Uterus (tissue), 3 donors: ENCODE measurements at regions not wholly inside any gene's neighbourhood (a gene's known extent, or its start where the extent isn't known, plus 50 kb on each side); places are given as distances from the start of the nearest gene placed in this dataset.

ENCODE experiments used
- DNase-seq, 2 donors: peaks; one replicate each; pipeline ENCODE4 v3.0.0-alpha.2; 2019 to 2020
- H3K27ac ChIP-seq, 2 donors: fragments of 200-600 bp; sonication (generic); 1 replicate in 1 of 2; 2 replicates in 1 of 2; pipeline ENCODE4 v1.5.1; 2016 to 2018
- H3K27me3 ChIP-seq, 2 donors: fragments of 200-600 bp; sonication (generic); one replicate each; pipeline ENCODE4 v1.5.1; 2018 to 2019; ENCODE audit warnings: control low read depth in 1 of 2
- H3K36me3 ChIP-seq, 2 donors: fragments of 200-600 bp; sonication (generic); one replicate each; pipeline ENCODE4 v1.5.1; 2019; ENCODE audit warnings: control low read depth in 1 of 2
- H3K4me1 ChIP-seq, 2 donors: fragments of 200-600 bp; sonication (generic); one replicate each; pipeline ENCODE4 v1.5.1; 2018 to 2019; ENCODE audit warnings: control low read depth in 1 of 2
- H3K4me3 ChIP-seq, 2 donors: fragments of 200-600 bp; sonication (generic); 1 replicate in 1 of 2; 2 replicates in 1 of 2; pipeline ENCODE4 v1.5.1; 2018 to 2019; ENCODE audit warnings: mild to moderate bottlenecking in 1 of 2
- H3K9me3 ChIP-seq, 2 donors: fragments of 200-600 bp; sonication (generic); one replicate each; pipeline ENCODE4 v1.5.1; 2019; ENCODE audit warnings: control low read depth in 1 of 2
- CTCF ChIP-seq, 4 experiments: fragments of 200-600 bp in 2 of 4; fragments of 450-650 bp in 2 of 4; sonication (generic) in 2 of 4; IDR thresholded peaks; one replicate each; pipeline ENCODE4 v1.5.1; 2016 to 2019; ENCODE audit warnings: antibody characterized with exemption in 4 of 4, mild to moderate bottlenecking in 2 of 4, moderate library complexity in 1 of 4
- POLR2A ChIP-seq, 2 donors: fragments of 450-650 bp; IDR thresholded peaks; one replicate each; pipeline ENCODE4 v1.6.1; 2016; ENCODE audit warnings: antibody characterized with exemption in 2 of 2, mild to moderate bottlenecking in 1 of 2, moderate library complexity in 1 of 2
- intact Hi-C: fragments of 100-400 bp; cut with DNase I; formaldehyde crosslinking; loops from one replicate; pipeline ENCODE4 v1.15.1; 2023; ENCODE audit warnings: low total_unique reads
- donor health status: DM: yes; HTN: yes; CAD: no.

DNA sequence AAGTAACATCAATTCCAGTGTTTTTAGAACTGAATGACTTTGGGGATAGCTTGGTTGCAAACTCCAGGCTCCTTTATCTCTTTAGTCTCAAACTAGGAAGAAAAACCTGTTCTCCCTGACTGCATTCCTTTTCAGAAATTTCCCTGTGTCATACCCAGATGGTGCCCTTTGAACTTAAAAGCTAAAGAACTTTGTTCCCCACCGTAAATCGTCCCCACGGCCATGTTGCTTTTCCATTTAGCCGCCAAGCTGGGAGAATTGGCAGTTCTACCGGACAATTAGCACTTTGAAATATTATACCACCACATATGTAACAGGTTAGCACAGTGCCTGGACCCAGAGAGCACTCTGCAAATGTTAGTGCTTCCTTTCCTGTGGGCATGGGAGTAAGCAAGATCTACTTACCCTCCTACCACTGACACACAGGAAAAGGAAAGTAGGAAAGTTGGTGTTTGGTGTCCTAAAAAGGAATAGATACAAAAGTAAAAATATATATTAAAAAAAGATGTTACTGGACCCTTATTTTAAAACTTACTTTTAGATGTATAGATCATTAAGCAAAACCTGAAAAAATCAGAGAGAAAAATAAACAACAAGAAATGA, 191.9 kb upstream of the MIR17HG start:
- TF ChIP-seq POLR2A (IDR thresholded peaks at IDR 0.05) (no peak), CTCF (IDR thresholded peaks at IDR 0.05) (no peak)
- Histone ChIP-seq H3K9me3 (no peaks in the 10 kb centered on the region), H3K4me1 (no peaks in the 10 kb centered on the region), H3K27ac (no peak overlapping the region), H3K4me3 (no peak overlapping the region), H3K36me3 (no peaks in the 10 kb centered on the region), H3K27me3 (peaks cover 0 to 8% of the 10 kb centered on the region in 2 donors)
- intact Hi-C loops: no loop called here
- no peak for DNase-seq

GRCh38 chr13:91157273-91158016, 190.0 kb upstream of the MIR17HG start:
- no peak for DNase-seq
- peaks cover 0 to 8% of the 10 kb centered on the region in 2 donors for H3K27me3 ChIP-seq
- H3K27ac ChIP-seq: no peak overlapping the region
- intact Hi-C loops: no loop called here
- no peaks in the 10 kb centered on the region for H3K4me1 ChIP-seq
- H3K36me3 ChIP-seq: no peaks in the 10 kb centered on the region
- H3K4me3 ChIP-seq: no peak overlapping the region
- TF ChIP-seq POLR2A (IDR thresholded peaks at IDR 0.05) (no peak), CTCF (IDR thresholded peaks at IDR 0.05) (no peak)
- H3K9me3 ChIP-seq: no peaks in the 10 kb centered on the region

DNA sequence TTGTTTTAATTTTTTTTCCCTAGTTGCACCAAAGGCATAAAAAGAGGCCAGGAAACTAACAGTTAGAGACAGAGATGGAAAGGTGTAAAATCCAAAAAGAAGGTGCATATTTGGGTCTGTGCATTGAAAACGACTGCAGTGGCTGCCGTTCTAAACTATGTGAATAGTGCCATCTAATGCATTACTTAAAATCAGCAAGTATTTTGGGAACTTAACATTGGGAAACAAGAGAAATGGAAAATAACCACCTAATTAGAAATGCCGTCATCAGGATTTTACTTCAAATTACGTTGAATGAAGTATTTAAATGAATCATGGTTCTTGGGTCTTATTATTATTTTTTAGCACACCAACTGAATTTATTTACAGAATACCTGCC, 189.5 kb upstream of the MIR17HG start:
- Histone ChIP-seq H3K27me3 (peaks cover 0 to 8% of the 10 kb centered on the region in 2 donors), H3K27ac (no peak overlapping the region), H3K4me3 (no peak overlapping the region), H3K36me3 (no peaks in the 10 kb centered on the region), H3K9me3 (no peaks in the 10 kb centered on the region), H3K4me1 (no peaks in the 10 kb centered on the region)
- intact Hi-C loops: no loop called here
- DNase-seq: no peak
- TF ChIP-seq CTCF (IDR thresholded peaks at IDR 0.05): no peak
- TF ChIP-seq POLR2A (IDR thresholded peaks at IDR 0.05): no peak

DNA sequence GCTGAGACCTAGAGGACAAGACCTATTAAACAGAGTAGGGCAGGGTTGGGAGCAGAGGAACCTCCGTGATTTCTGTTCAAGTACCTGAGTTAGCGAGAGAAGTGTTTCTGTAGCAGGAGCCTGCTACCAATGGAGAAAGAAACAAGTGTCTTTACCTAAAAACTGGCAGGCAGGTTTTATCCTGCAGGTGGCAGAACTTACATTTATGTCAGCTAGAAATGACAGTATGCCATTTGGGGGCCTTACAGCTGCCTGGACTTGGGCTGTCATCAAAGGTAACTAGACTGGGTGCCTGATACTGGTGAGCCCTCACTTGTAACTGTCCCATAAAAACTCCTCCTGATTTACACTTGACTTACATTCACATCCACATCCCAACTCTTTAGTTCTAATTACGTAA, 185.3 kb upstream of the MIR17HG start:
- H3K36me3 ChIP-seq: no peaks in the 10 kb centered on the region
- TF ChIP-seq CTCF (IDR thresholded peaks at IDR 0.05): no peak
- no peak for TF ChIP-seq POLR2A (IDR thresholded peaks at IDR 0.05)

DNA sequence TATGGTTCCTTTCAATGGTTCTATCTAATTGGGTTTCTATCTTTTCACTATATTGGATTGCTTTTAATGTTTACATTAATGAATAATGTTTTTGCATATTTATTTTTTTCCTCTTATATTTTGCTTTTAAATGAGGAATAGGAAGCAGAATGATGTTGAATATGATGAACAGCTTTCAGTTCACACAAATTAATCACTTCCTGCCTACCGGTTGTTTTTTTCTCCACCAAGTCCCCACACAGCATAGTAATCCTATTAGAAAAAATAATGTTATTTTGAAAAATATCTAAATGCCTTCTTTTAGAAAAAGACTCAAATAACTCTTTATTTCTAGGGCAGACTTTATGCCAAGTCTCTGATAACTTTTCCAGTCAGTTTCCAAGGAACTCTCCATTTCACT, 184.9 kb upstream of the MIR17HG start:
- Histone ChIP-seq H3K4me1 (no peaks in the 10 kb centered on the region), H3K36me3 (no peaks in the 10 kb centered on the region), H3K27me3 (peaks cover 0 to 6% of the 10 kb centered on the region in 2 donors), H3K4me3 (no peak overlapping the region), H3K27ac (no peak overlapping the region), H3K9me3 (no peaks in the 10 kb centered on the region)
- TF ChIP-seq POLR2A (IDR thresholded peaks at IDR 0.05) (no peak), CTCF (IDR thresholded peaks at IDR 0.05) (no peak)
- no peak for DNase-seq
- intact Hi-C loops: no loop called here

More for the DNA sequence above, 185.3 kb upstream of the MIR17HG start:
- H3K4me1 ChIP-seq: no peaks in the 10 kb centered on the region
- DNase-seq: no peak
- H3K9me3 ChIP-seq: no peaks in the 10 kb centered on the region
- no peak overlapping the region for H3K4me3 ChIP-seq
- H3K27me3 ChIP-seq: peaks cover 0 to 8% of the 10 kb centered on the region in 2 donors
- H3K27ac ChIP-seq: no peak overlapping the region
- intact Hi-C loops: no loop called here
